MCF 10A (cell line): ENCODE measurements at regions not wholly inside any gene's neighbourhood (a gene's known extent, or its start where the extent isn't known, plus 50 kb on each side); places are given as distances from the start of the nearest gene placed in this dataset.
A peak's percentile ranks its signal among the peaks of the same experiment; 100 is the strongest.

ENCODE experiments used
- BruUV-seq: library from RNA; stranded (reverse); fragments of 400-500 nt; replicated peaks from 2 replicates; lab custom pipeline; 2021; lab: Mats Ljungman, UMichigan
- CTCF ChIA-PET: fragments of 300-600 bp; sonication (Branson Sonifier 250); formaldehyde crosslinking; extraction: SDS; loops from one replicate; lab custom pipeline; 2021; ENCODE audit warnings: antibody characterized with exemption, inconsistent platforms; lab: Yijun Ruan, JAX
- POLR2A ChIA-PET: fragments of 300-600, 350-650 bp; sonication (Branson Sonifier 250); formaldehyde crosslinking; extraction: SDS; loops from one replicate; lab custom pipeline; 2020; ENCODE audit warnings: antibody characterized with exemption, inconsistent platforms; lab: Yijun Ruan, JAX
- DNase-seq: peaks from one replicate; pipeline ENCODE4 v3.0.0-alpha.2; 2018; ENCODE audit not compliant: unreplicated experiment
- H3K27ac Mint-ChIP-seq: one replicate; pipeline ENCODE4 v1.8.0; 2022; ENCODE audit warnings: mild to moderate bottlenecking, low read depth, mixed read lengths; ENCODE audit not compliant: unreplicated experiment
- H3K27me3 Mint-ChIP-seq: one replicate; pipeline ENCODE4 v1.8.0; 2022; ENCODE audit warnings: mixed read lengths; ENCODE audit not compliant: insufficient read depth, unreplicated experiment
- H3K36me3 Mint-ChIP-seq: one replicate; pipeline ENCODE4 v1.8.0; 2022; ENCODE audit warnings: mild to moderate bottlenecking, moderate library complexity, mixed read lengths; ENCODE audit not compliant: insufficient read depth, unreplicated experiment
- H3K4me1 Mint-ChIP-seq: one replicate; pipeline ENCODE4 v1.8.0; 2022; ENCODE audit warnings: mixed read lengths; ENCODE audit not compliant: insufficient read depth, unreplicated experiment
- H3K4me3 Mint-ChIP-seq: one replicate; pipeline ENCODE4 v1.8.0; 2022; ENCODE audit warnings: mild to moderate bottlenecking, moderate library complexity, mixed read lengths; ENCODE audit not compliant: unreplicated experiment
- H3K9me3 Mint-ChIP-seq: one replicate; pipeline ENCODE4 v1.8.0; 2022; ENCODE audit warnings: mixed read lengths; ENCODE audit not compliant: unreplicated experiment
- CTCF ChIP-seq: fragments of 200-600 bp; IDR thresholded peaks from one replicate; pipeline ENCODE4 v1.8.0; 2022; ENCODE audit warnings: antibody characterized with exemption, mild to moderate bottlenecking; ENCODE audit not compliant: unreplicated experiment
- intact Hi-C: fragments of 100-400 bp; cut with micrococcal nuclease; formaldehyde crosslinking; loops from 2 replicates; pipeline ENCODE4 v1.14.1; 2022

DNA sequence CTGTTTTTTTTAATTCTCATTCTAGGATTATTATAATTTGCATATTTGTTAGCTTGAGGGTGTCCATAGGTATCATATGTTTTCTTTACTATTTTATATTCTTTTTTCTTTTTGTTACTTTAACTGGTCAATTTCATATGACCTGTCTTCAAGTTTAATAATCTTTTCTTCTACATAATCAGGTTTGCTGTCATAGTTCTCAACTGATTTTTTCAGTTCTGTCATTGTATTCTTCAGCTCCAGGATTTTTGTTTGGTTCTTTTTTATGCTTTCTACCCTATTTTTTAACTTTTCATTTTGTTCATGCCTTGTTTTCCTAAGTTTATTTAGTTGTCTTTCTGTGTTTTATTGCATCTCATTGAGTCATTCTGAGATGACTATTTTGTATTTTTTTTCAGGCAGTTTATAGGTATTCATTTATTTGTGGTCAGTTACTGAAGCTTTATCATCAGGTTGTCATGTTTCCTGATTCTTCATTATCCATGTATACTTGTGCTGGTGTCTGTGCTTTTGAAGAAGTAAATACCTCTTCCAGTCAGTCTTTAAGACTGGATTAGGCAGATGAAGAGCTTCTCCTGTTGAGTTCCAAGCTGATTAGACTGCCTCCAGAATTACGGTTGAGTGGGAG lies 220.3 kb upstream of the VEGFC start:
- no peak for DNase-seq
- H3K9me3 Mint-ChIP-seq = peaks cover 11% of the 10 kb centered on the region
- ChIA-PET POLR2A (no interaction called here), CTCF (interaction anchor here (0.9 to 1.2 kb wide), 3 partner anchors 34 to 49 kb away, joined by 3 to 6 read pairs (median 3); no protein-coding TSS in a partner anchor)
- intact Hi-C loops = no loop called here
- H3K27ac Mint-ChIP-seq = no peak overlapping the region
- H3K4me3 Mint-ChIP-seq = no peak overlapping the region
- no TSS peak for BruUV-seq
- no peaks in the 10 kb centered on the region for H3K36me3 Mint-ChIP-seq
- H3K4me1 Mint-ChIP-seq = peaks cover 38% of the 10 kb centered on the region
- no peak for TF ChIP-seq CTCF
- no peaks in the 10 kb centered on the region for H3K27me3 Mint-ChIP-seq

- no TSS peak for BruUV-seq
- Mint-ChIP-seq H3K27ac (peak overlapping the region; percentile 93), H3K27me3 (no peaks in the 10 kb centered on the region), H3K4me1 (peaks cover 18% of the 10 kb centered on the region), H3K36me3 (no peaks in the 10 kb centered on the region), H3K4me3 (peak overlapping the region; percentile 19), H3K9me3 (peaks cover 21% of the 10 kb centered on the region)
- CTCF ChIA-PET = interaction anchor here (0.6 to 2.3 kb wide), 3 partner anchors 11 to 296 kb away, joined by 3 to 8 read pairs (median 3); no protein-coding TSS in a partner anchor
- intact Hi-C loops = no loop called here
- peak; percentile 52 for DNase-seq
- POLR2A ChIA-PET = interaction anchor here (0.6 to 1.1 kb wide), 6 partner anchors 8 to 266 kb away, joined by 3 to 4 read pairs (median 3); no protein-coding TSS in a partner anchor
- TF ChIP-seq CTCF = no peak
These were observed 223.9 kb upstream of the VEGFC start for GRCh38 chr4:177016541-177017141.

- Mint-ChIP-seq H3K9me3 (peaks cover 19% of the 10 kb centered on the region), H3K36me3 (peaks cover 10% of the 10 kb centered on the region), H3K27ac (peak overlapping the region; percentile 75), H3K4me3 (no peak overlapping the region), H3K27me3 (no peaks in the 10 kb centered on the region), H3K4me1 (peaks cover 11% of the 10 kb centered on the region)
- DNase-seq = no peak
- POLR2A ChIA-PET = no interaction called here
- TF ChIP-seq CTCF = no peak
- CTCF ChIA-PET = interaction anchor here (0.9 kb wide), 1 partner anchor 51 kb away, joined by 4 read pairs; no protein-coding TSS in a partner anchor
- BruUV-seq = no TSS peak
- intact Hi-C loops = no loop called here
These were observed 231.2 kb upstream of the VEGFC start for GRCh38 chr4:177023951-177024350.

GRCh38 chr4:177032341-177032740 lies 239.6 kb upstream of the VEGFC start:
- Mint-ChIP-seq H3K27me3 (no peaks in the 10 kb centered on the region), H3K27ac (no peak overlapping the region), H3K36me3 (peaks cover 6% of the 10 kb centered on the region), H3K9me3 (no peaks in the 10 kb centered on the region), H3K4me3 (no peak overlapping the region), H3K4me1 (no peaks in the 10 kb centered on the region)
- POLR2A ChIA-PET = interaction anchor here (0.5 to 0.9 kb wide), 2 partner anchors 10 to 401 kb away, joined by 4 read pairs; no protein-coding TSS in a partner anchor
- CTCF ChIA-PET = interaction anchor here (0.6 to 3.8 kb wide), 8 partner anchors 9 to 636 kb away, joined by 3 to 22 read pairs (median 3); no protein-coding TSS in a partner anchor
- TF ChIP-seq CTCF = no peak
- intact Hi-C loops = no loop called here
- BruUV-seq = no TSS peak
- no peak for DNase-seq
